ENCODE measurements at regions not wholly inside any gene's neighbourhood (a gene's known extent, or its start where the extent isn't known, plus 50 kb on each side); places are given as distances from the start of the nearest gene placed in this dataset.

- TF ChIP-seq CTCF (IDR thresholded peaks at IDR 0.05) (no peak), POLR2A (IDR thresholded peaks at IDR 0.05) (no peak)
Observed at GRCh38 chr4:120591038-120591437, 331.5 kb downstream of the PRDM5 start.
